Gastrocnemius medialis (tissue), 4 donors: ENCODE measurements at regions not wholly inside any gene's neighbourhood (a gene's known extent, or its start where the extent isn't known, plus 50 kb on each side); places are given as distances from the start of the nearest gene placed in this dataset.

Experiments
- CTCF ChIP-seq, 5 experiments: fragments of 450-650 bp in 3 of 5; fragments of 200-600 bp in 2 of 5; sonication (generic) in 2 of 5; IDR thresholded peaks in 4 of 5; conservative IDR thresholded peaks in 1 of 5; 1 replicate in 4 of 5; 2 replicates in 1 of 5; pipeline ENCODE4 v1.5.1; 2016 to 2019; ENCODE audit warnings: antibody characterized with exemption in 5 of 5, mild to moderate bottlenecking in 3 of 5, moderate library complexity in 3 of 5
- POLR2A ChIP-seq, 2 donors: fragments of 450-650 bp; IDR thresholded peaks; one replicate each; pipeline ENCODE4 v1.6.1; 2017; ENCODE audit warnings: antibody characterized with exemption in 2 of 2, mild to moderate bottlenecking in 2 of 2, moderate library complexity in 2 of 2

GRCh38 chr5:10160241-10160640, 89.4 kb downstream of the ATPSCKMT start:
- TF ChIP-seq POLR2A (IDR thresholded peaks at IDR 0.05) (no peak), CTCF (IDR thresholded peaks at IDR 0.05 in 4 of 5, conservative IDR thresholded peaks at IDR 0.05 in 1 of 5) (no peak)
